Osteoblast (primary cell): ENCODE measurements at regions not wholly inside any gene's neighbourhood (a gene's known extent, or its start where the extent isn't known, plus 50 kb on each side); places are given as distances from the start of the nearest gene placed in this dataset.

ENCODE experiments used
- DNase-seq: peaks from one replicate; pipeline ENCODE4 v3.0.0; 2011; ENCODE audit warnings: low spot score, mixed read lengths; ENCODE audit not compliant: insufficient read length; ENCODE audit errors: missing footprints
- H2AFZ ChIP-seq: 2 replicates; pipeline ENCODE4 v1.6.0; 2011; ENCODE audit warnings: mild to moderate bottlenecking, low read length
- H3K27ac ChIP-seq: 2 replicates; pipeline ENCODE4 v1.5.1; 2011; ENCODE audit warnings: mild to moderate bottlenecking, low read depth, low read length, moderate library complexity
- H3K27me3 ChIP-seq: 2 replicates; pipeline ENCODE4 v1.6.0; 2012; ENCODE audit warnings: mild to moderate bottlenecking, control low read depth, inconsistent platforms, low read length, moderate library complexity; ENCODE audit not compliant: insufficient read depth
- H3K36me3 ChIP-seq: 2 replicates; pipeline ENCODE4 v1.5.1; 2011; ENCODE audit warnings: mild to moderate bottlenecking, low read length, control low read depth, moderate library complexity; ENCODE audit not compliant: insufficient read depth
- H3K4me1 ChIP-seq: 2 replicates; pipeline ENCODE4 v1.5.1; 2011; ENCODE audit warnings: mild to moderate bottlenecking, low read length, control low read depth, moderate library complexity; ENCODE audit not compliant: insufficient read depth
- H3K4me2 ChIP-seq: 2 replicates; pipeline ENCODE4 v1.6.0; 2011; ENCODE audit warnings: mild to moderate bottlenecking, low read length; ENCODE audit not compliant: insufficient read depth
- H3K4me3 ChIP-seq: fragments of 200-600 bp; sonication (generic); 3 replicates; pipeline ENCODE4 v1.5.1; 2012; ENCODE audit warnings: mild to moderate bottlenecking, low read length, inconsistent platforms; ENCODE audit not compliant: insufficient read depth
- H3K79me2 ChIP-seq: 2 replicates; pipeline ENCODE4 v1.6.0; 2012; ENCODE audit warnings: mild to moderate bottlenecking, low read length, control low read depth, inconsistent platforms; ENCODE audit not compliant: insufficient read depth
- H3K9me3 ChIP-seq: 2 replicates; pipeline ENCODE4 v1.5.1; 2011; ENCODE audit warnings: low read depth, low read length, control low read depth
- H4K20me1 ChIP-seq: 2 replicates; pipeline ENCODE4 v1.6.0; 2012; ENCODE audit warnings: mild to moderate bottlenecking, low read length, control low read depth; ENCODE audit not compliant: insufficient read depth
- TF ChIP-seq, protein P1 (sequence below): IDR thresholded peaks from 2 replicates; pipeline ENCODE4 v1.5.1; 2011; ENCODE audit warnings: mild to moderate bottlenecking, low read depth, low read length, moderate library complexity; ENCODE audit errors: extremely low read depth

DNA sequence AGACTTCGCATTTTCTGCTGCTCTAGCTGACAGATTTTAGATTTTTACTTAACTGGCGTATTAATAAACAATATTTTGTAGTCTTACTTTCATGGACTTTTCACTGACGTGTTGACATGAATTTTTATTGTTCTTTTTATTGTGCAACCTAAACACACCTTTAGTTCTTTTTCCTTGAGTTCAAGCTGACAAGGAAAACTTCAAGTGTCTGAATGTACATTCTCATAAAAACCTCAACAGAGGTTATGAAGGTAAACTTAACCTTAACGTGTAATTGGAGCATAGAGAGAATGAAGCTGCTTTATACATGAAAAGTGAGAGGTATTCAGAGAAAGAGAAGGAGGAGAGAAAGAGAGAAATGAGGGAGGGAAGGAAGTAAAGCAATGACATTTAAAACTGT, 364.3 kb upstream of the CT83 start:
- no peaks in the 10 kb centered on the region for H4K20me1 ChIP-seq
- H2AFZ ChIP-seq: no peak overlapping the region
- no peak overlapping the region for H3K27ac ChIP-seq
- H3K36me3 ChIP-seq: no peaks in the 10 kb centered on the region
- H3K79me2 ChIP-seq: no peaks in the 10 kb centered on the region
- TF ChIP-seq, protein P1, sequence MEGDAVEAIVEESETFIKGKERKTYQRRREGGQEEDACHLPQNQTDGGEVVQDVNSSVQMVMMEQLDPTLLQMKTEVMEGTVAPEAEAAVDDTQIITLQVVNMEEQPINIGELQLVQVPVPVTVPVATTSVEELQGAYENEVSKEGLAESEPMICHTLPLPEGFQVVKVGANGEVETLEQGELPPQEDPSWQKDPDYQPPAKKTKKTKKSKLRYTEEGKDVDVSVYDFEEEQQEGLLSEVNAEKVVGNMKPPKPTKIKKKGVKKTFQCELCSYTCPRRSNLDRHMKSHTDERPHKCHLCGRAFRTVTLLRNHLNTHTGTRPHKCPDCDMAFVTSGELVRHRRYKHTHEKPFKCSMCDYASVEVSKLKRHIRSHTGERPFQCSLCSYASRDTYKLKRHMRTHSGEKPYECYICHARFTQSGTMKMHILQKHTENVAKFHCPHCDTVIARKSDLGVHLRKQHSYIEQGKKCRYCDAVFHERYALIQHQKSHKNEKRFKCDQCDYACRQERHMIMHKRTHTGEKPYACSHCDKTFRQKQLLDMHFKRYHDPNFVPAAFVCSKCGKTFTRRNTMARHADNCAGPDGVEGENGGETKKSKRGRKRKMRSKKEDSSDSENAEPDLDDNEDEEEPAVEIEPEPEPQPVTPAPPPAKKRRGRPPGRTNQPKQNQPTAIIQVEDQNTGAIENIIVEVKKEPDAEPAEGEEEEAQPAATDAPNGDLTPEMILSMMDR: no peak
- no peaks in the 10 kb centered on the region for H3K4me1 ChIP-seq
- no peaks in the 10 kb centered on the region for H3K27me3 ChIP-seq
- H3K4me2 ChIP-seq: no peak overlapping the region
- no peaks in the 10 kb centered on the region for H3K9me3 ChIP-seq
- no peak for DNase-seq
- H3K4me3 ChIP-seq: no peak overlapping the region

DNA sequence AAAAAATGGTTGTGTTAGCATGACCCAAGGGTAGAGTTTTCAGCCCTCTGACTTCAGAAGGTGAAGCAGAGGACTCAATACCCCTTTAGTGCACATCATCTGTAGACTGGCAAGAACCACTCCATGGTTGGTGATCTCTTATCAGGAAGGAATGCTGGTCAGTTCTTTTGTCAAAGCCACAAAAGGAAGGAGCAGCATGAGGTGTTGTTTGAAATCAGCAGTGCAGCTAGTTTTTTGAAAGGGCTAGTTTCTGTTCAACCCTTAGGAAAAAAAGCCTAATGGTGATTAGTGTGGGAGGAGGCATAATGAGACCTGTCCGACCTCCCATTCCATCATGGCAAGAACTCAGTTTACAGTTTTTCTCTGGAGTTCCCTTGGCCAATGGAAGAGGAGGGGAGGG, 362.0 kb upstream of the CT83 start:
- no peak overlapping the region for H3K4me2 ChIP-seq
- H4K20me1 ChIP-seq: no peaks in the 10 kb centered on the region
- H3K4me3 ChIP-seq: no peak overlapping the region
- H3K4me1 ChIP-seq: no peaks in the 10 kb centered on the region
- H3K36me3 ChIP-seq: no peaks in the 10 kb centered on the region
- no peak for DNase-seq
- no peak overlapping the region for H3K27ac ChIP-seq
- H2AFZ ChIP-seq: no peak overlapping the region
- H3K27me3 ChIP-seq: no peaks in the 10 kb centered on the region
- TF ChIP-seq, protein P1: no peak
- no peaks in the 10 kb centered on the region for H3K79me2 ChIP-seq
- H3K9me3 ChIP-seq: no peaks in the 10 kb centered on the region

DNA sequence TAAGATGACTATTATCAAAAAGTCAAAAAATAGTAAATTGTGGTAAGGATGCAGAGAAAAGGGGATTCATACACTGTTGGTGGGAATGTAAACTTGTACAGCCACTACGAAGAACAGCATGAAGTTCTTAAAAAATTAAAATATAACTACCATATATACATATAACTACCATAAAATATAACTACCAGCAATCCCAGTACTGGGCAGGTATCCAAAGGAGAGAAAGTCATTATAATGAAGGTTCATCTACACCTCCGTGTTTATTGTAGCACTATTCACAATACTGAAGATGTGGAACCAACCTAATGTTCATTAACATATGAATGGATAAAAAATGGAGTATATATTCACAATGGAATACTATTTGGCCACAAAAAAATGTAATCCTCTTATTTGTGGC, 360.9 kb upstream of the CT83 start:
- no peak overlapping the region for H3K27ac ChIP-seq
- H3K4me2 ChIP-seq: no peak overlapping the region

DNA sequence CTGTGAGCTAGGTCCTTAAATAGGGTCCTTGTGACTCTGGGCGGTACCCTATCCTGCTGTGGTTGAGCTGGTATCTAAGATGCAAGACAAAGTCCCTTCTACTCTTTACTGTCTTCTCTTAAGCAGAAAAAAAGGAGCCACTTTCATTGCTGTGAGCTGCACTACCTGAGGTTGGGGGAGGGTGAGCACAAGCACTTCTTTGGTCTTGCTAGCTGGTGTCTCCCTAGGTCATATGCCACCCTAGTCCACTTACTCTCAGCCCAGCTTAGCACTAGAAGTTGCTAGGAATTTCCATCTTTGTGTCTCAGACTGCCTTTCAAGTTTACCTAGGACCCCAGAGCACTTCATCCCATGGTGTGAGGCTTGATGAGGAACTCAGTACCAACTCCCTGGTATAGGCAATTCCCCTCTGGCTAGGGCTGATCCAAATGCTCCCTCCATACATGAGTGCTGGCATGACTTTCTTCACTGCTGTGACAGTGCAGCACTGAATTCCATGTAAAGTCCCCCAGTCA, 343.6 kb upstream of the CT83 start:
- no peak for DNase-seq
- no peaks in the 10 kb centered on the region for H3K27me3 ChIP-seq
- H3K4me2 ChIP-seq: no peak overlapping the region
- H2AFZ ChIP-seq: no peak overlapping the region
- no peaks in the 10 kb centered on the region for H3K9me3 ChIP-seq
- H3K36me3 ChIP-seq: no peaks in the 10 kb centered on the region
- H4K20me1 ChIP-seq: no peaks in the 10 kb centered on the region
- no peaks in the 10 kb centered on the region for H3K79me2 ChIP-seq
- no peak overlapping the region for H3K27ac ChIP-seq
- H3K4me1 ChIP-seq: no peaks in the 10 kb centered on the region
- TF ChIP-seq, protein P1: no peak
- no peak overlapping the region for H3K4me3 ChIP-seq

More for the DNA sequence above, 360.9 kb upstream of the CT83 start:
- no peaks in the 10 kb centered on the region for H3K36me3 ChIP-seq
- H3K27me3 ChIP-seq: no peaks in the 10 kb centered on the region
- no peak overlapping the region for H3K4me3 ChIP-seq
- no peaks in the 10 kb centered on the region for H3K9me3 ChIP-seq
- H3K4me1 ChIP-seq: no peaks in the 10 kb centered on the region
- no peaks in the 10 kb centered on the region for H4K20me1 ChIP-seq
- no peak for DNase-seq
- TF ChIP-seq, protein P1: no peak
- no peaks in the 10 kb centered on the region for H3K79me2 ChIP-seq
- H2AFZ ChIP-seq: no peak overlapping the region
